MM.1S (cell line): ENCODE measurements at regions not wholly inside any gene's neighbourhood (a gene's known extent, or its start where the extent isn't known, plus 50 kb on each side); places are given as distances from the start of the nearest gene placed in this dataset.

Experiments
- DNase-seq: peaks from one replicate; pipeline ENCODE4 v3.0.0-alpha.2; 2015
- H2AFZ ChIP-seq: fragments of 300-600 bp; sonication (generic); 2 replicates; pipeline ENCODE4 v1.6.0; 2016; ENCODE audit warnings: antibody characterized with exemption, low read length
- H3F3A ChIP-seq: fragments of 300-600 bp; sonication (generic); 2 replicates; pipeline ENCODE4 v1.6.1; 2016; ENCODE audit warnings: mild to moderate bottlenecking, antibody characterized with exemption, low read length, moderate library complexity, mixed read lengths; ENCODE audit not compliant: insufficient read depth
- H3K27ac ChIP-seq: fragments of 300-600 bp; sonication (generic); 2 replicates; pipeline ENCODE4 v1.5.1; 2016; ENCODE audit warnings: mild to moderate bottlenecking, low read length
- H3K27me3 ChIP-seq: fragments of 300-600 bp; sonication (generic); replicated peaks from 2 replicates; pipeline ENCODE4 v1.6.0; 2016; ENCODE audit warnings: low read length; ENCODE audit not compliant: insufficient read depth
- H3K36me3 ChIP-seq: fragments of 300-600 bp; sonication (generic); replicated peaks from 2 replicates; pipeline ENCODE4 v1.6.1; 2016; ENCODE audit warnings: mild to moderate bottlenecking, low read length, mixed read lengths; ENCODE audit not compliant: insufficient read depth
- H3K4me1 ChIP-seq: fragments of 300-600 bp; sonication (generic); 2 replicates; pipeline ENCODE4 v1.6.1; 2016; ENCODE audit warnings: low read length, mixed read lengths
- H3K4me2 ChIP-seq: fragments of 300-600 bp; sonication (generic); 2 replicates; pipeline ENCODE4 v1.6.0; 2016; ENCODE audit warnings: low read depth, low read length
- H3K4me3 ChIP-seq: fragments of 300-600 bp; sonication (generic); 2 replicates; pipeline ENCODE4 v1.5.1; 2016; ENCODE audit warnings: low read length, mixed read lengths
- H3K79me2 ChIP-seq: fragments of 300-600 bp; sonication (generic); 2 replicates; pipeline ENCODE4 v1.6.1; 2016; ENCODE audit warnings: mixed run types, low read length, mixed read lengths
- H3K9ac ChIP-seq: fragments of 300-600 bp; sonication (generic); 2 replicates; pipeline ENCODE4 v1.6.1; 2016; ENCODE audit warnings: low read length, mixed read lengths
- H3K9me2 ChIP-seq: fragments of 300-600 bp; sonication (generic); replicated peaks from 2 replicates; pipeline ENCODE4 v1.6.1; 2016; ENCODE audit warnings: mild to moderate bottlenecking, low read length, mixed read lengths; ENCODE audit not compliant: insufficient read depth
- H3K9me3 ChIP-seq: fragments of 300-600 bp; sonication (generic); replicated peaks from 2 replicates; pipeline ENCODE4 v1.6.1; 2016; ENCODE audit warnings: mild to moderate bottlenecking, low read length, mixed read lengths; ENCODE audit not compliant: insufficient read depth
- H4K20me1 ChIP-seq: fragments of 300-600 bp; sonication (generic); 2 replicates; pipeline ENCODE4 v1.6.1; 2016; ENCODE audit warnings: mild to moderate bottlenecking, low read length, moderate library complexity, mixed read lengths; ENCODE audit not compliant: insufficient read depth
- CTCF ChIP-seq: fragments of 300-600 bp; sonication (generic); IDR thresholded peaks from 2 replicates; pipeline ENCODE4 v1.5.1; 2016; ENCODE audit warnings: antibody characterized with exemption, low read length, mixed read lengths
- EZH2 ChIP-seq: fragments of 300-600 bp; sonication (generic); optimal IDR thresholded peaks from 2 replicates; pipeline ENCODE3; 2017; ENCODE audit warnings: low read depth, mild to moderate bottlenecking, antibody characterized with exemption, low read length, mixed read lengths
- EZH2phosphoT487 ChIP-seq: fragments of 300-600 bp; sonication (generic); IDR thresholded peaks from 2 replicates; pipeline ENCODE4 v1.6.1; 2018; ENCODE audit warnings: antibody characterized with exemption, low read length

GRCh38 chr5:30100148-30100713 is 1093.3 kb upstream of the CDH6 start:
- Histone ChIP-seq H3K4me2 (no peak overlapping the region), H3F3A (no peaks in the 10 kb centered on the region), H2AFZ (no peak overlapping the region), H3K4me3 (no peak overlapping the region), H3K36me3 (no peaks in the 10 kb centered on the region), H3K9me2 (no peaks in the 10 kb centered on the region), H3K9ac (no peak overlapping the region), H3K9me3 (no peaks in the 10 kb centered on the region), H3K27me3 (no peaks in the 10 kb centered on the region), H3K79me2 (no peaks in the 10 kb centered on the region), H3K27ac (no peak overlapping the region), H4K20me1 (no peaks in the 10 kb centered on the region), H3K4me1 (no peaks in the 10 kb centered on the region)
- TF ChIP-seq CTCF (no peak), EZH2phosphoT487 (no peak), EZH2 (no peak)
- DNase-seq = no peak

- H2AFZ ChIP-seq = no peak overlapping the region
- no peaks in the 10 kb centered on the region for H3K79me2 ChIP-seq
- no peaks in the 10 kb centered on the region for H3F3A ChIP-seq
- H3K27me3 ChIP-seq = no peaks in the 10 kb centered on the region
- no peak for TF ChIP-seq CTCF
- no peak for TF ChIP-seq EZH2
- no peak for TF ChIP-seq EZH2phosphoT487
- no peak overlapping the region for H3K4me2 ChIP-seq
- no peaks in the 10 kb centered on the region for H3K9me2 ChIP-seq
- H3K4me3 ChIP-seq = no peak overlapping the region
- DNase-seq = no peak
- no peaks in the 10 kb centered on the region for H3K4me1 ChIP-seq
- H3K9me3 ChIP-seq = no peaks in the 10 kb centered on the region
- no peaks in the 10 kb centered on the region for H4K20me1 ChIP-seq
- H3K9ac ChIP-seq = no peak overlapping the region
- no peak overlapping the region for H3K27ac ChIP-seq
- no peaks in the 10 kb centered on the region for H3K36me3 ChIP-seq
These were observed 1093.9 kb upstream of the CDH6 start for GRCh38 chr5:30099634-30100033.

- H3K9me2 ChIP-seq = no peaks in the 10 kb centered on the region
- no peak overlapping the region for H3K27ac ChIP-seq
- no peak overlapping the region for H3K4me3 ChIP-seq
- no peaks in the 10 kb centered on the region for H3K27me3 ChIP-seq
- no peak overlapping the region for H3K4me2 ChIP-seq
- no peaks in the 10 kb centered on the region for H3K4me1 ChIP-seq
- H3K79me2 ChIP-seq = no peaks in the 10 kb centered on the region
- TF ChIP-seq EZH2phosphoT487 (no peak), EZH2 (no peak), CTCF (no peak)
- no peaks in the 10 kb centered on the region for H3K36me3 ChIP-seq
- no peaks in the 10 kb centered on the region for H4K20me1 ChIP-seq
- DNase-seq = no peak
- H3F3A ChIP-seq = no peaks in the 10 kb centered on the region
- no peaks in the 10 kb centered on the region for H3K9me3 ChIP-seq
- no peak overlapping the region for H3K9ac ChIP-seq
- H2AFZ ChIP-seq = no peak overlapping the region
These were observed 1094.5 kb upstream of the CDH6 start for GRCh38 chr5:30098940-30099339.
